Skin epidermis (tissue), 12 donors: ENCODE measurements at regions not wholly inside any gene's neighbourhood (a gene's known extent, or its start where the extent isn't known, plus 50 kb on each side); places are given as distances from the start of the nearest gene placed in this dataset.
"Not testable (repeated sequence)": the region's sequence is repeated elsewhere in the genome, so short reads cannot be mapped to it uniquely, and the experiment has no call there.

ENCODE experiments used
- H3K27ac ChIP-seq, 21 experiments: fragments of 200-600 bp; sonication (generic) in 11 of 21; one replicate each; pipeline ENCODE4 v1.5.0; 2020; ENCODE audit warnings: mild to moderate bottlenecking in 3 of 21, inconsistent platforms in 2 of 21, moderate library complexity in 2 of 21
- H3K4me3 ChIP-seq, 7 experiments: fragments of 200-600 bp; sonication (generic) in 2 of 7; one replicate each; pipeline ENCODE4 v1.5.0; 2020; ENCODE audit warnings: inconsistent platforms in 2 of 7, mild to moderate bottlenecking in 2 of 7, moderate library complexity in 1 of 7

GRCh38 chr21:28632755-28633408, 359.8 kb downstream of the LTN1 start:
- Histone ChIP-seq H3K27ac (peak overlapping the region in 18 of 21 experiments; percentile 31 to 84 (median 66)), H3K4me3 (no peak overlapping the region)

DNA sequence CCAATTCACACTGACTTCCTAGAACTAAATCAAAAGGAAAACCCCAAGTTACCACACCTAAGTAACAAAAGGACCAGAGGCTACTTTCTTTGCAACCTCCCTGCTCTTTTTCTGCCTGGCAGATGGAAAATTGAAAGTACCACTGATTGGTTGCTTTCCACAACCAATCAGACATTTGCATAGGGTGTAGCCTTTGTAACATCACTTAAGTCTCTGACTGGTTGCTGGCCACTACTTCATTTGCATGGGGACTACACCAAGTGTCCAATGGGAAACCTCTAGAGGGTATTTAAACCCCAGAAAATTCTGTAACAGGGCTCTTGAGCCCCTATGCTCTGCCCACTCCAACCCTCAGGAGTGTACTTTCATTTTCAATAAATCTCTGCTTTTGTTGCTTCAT, 365.0 kb downstream of the LTN1 start:
- H3K27ac ChIP-seq: peak overlapping the region in 2 of 21 experiments; percentile 18 to 43
- no peak overlapping the region for H3K4me3 ChIP-seq

- Histone ChIP-seq H3K4me3 (no peak overlapping the region), H3K27ac (peak overlapping the region in 2 of 21 experiments; percentile 18 to 43)
Observed at GRCh38 chr21:28627261-28627660, 365.4 kb downstream of the LTN1 start.

GRCh38 chr21:28624626-28625025, 368.1 kb downstream of the LTN1 start:
- Histone ChIP-seq H3K4me3 (no peak overlapping the region), H3K27ac (no peak overlapping the region)

- Histone ChIP-seq H3K4me3 (no peak overlapping the region), H3K27ac (no peak overlapping the region)
Observed at GRCh38 chr21:28617300-28617699, 375.4 kb downstream of the LTN1 start.

- Histone ChIP-seq H3K4me3 (no peak overlapping the region), H3K27ac (no peak overlapping the region)
Observed at GRCh38 chr21:28615276-28615675, 377.4 kb downstream of the LTN1 start.

GRCh38 chr21:28614791-28615190, 377.9 kb downstream of the LTN1 start:
- Histone ChIP-seq H3K27ac (no peak overlapping the region), H3K4me3 (no peak overlapping the region)

- H3K4me3 ChIP-seq: no peak overlapping the region
Observed at GRCh38 chr21:28608646-28609045, 384.0 kb downstream of the LTN1 start.

DNA sequence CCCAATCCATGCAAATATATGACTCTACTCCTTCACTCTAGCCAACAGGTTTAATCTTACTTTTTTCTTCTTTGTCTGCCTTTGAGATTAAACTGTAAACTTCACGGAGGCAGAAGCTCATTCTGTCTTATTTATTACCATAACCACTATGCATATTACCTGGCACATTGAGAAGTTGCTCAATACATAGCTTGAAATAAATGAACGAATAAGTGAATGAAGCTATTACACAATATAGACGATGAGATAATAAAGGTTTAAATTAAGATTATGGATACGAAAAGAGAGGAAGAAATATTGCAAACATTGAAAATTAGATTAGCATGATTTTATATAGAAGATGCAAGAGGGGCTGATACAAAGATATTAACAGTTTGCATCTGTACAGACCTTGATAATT, 385.1 kb downstream of the LTN1 start:
- no peak overlapping the region for H3K27ac ChIP-seq
- H3K4me3 ChIP-seq: no peak overlapping the region

More at GRCh38 chr21:28608646-28609045, 384.0 kb downstream of the LTN1 start:
- no peak overlapping the region for H3K27ac ChIP-seq

DNA sequence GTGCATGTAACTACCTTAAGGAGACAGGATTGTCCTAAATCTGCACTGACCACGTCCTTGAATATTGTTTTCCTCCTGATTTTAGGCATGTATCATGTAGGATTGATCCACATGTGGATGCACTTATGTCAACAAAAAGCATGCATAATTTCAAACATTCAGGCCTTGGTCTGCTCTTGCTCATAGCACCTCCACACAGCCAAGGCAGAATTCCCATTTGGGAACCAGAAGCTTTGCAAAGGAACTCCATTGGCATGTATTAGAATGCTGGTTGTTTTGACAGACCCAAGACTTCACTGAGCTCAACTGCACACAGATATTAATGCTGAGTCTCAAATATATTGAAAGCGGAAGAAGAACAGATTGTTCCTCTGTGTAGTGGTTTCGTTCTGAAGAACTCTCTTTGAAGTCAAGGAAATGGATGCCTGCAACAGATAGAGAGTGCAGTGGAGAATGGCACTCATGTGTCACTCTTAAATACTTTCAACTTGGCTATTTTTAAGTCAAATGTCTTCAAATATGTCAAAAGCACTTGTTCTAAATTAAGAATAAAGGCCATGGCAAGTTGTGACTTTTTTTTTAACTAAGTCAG, 387.6 kb downstream of the LTN1 start:
- Histone ChIP-seq H3K4me3 (no peak overlapping the region), H3K27ac (peak overlapping the region in 1 of 21 experiments; percentile 52)

DNA sequence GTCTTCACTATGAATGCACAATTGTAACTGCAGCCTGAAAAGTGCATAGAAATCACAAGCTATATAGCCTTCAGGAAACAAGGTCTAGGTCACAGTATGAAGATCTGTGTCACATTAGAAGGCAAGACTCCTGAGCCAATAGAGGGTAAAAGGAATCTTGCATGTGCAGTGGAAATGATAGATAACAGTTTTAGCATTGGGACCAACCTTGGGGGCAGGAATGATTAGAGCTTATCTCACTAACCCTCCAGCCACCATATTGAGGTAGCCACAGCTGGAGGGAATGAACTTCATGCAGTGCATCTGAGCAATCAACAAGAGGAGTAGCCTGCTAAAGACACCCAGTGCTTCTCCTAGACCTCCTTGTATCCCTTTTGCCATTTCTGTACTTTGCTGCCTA, 390.1 kb downstream of the LTN1 start:
- Histone ChIP-seq H3K27ac (no peak overlapping the region), H3K4me3 (no peak overlapping the region)

DNA sequence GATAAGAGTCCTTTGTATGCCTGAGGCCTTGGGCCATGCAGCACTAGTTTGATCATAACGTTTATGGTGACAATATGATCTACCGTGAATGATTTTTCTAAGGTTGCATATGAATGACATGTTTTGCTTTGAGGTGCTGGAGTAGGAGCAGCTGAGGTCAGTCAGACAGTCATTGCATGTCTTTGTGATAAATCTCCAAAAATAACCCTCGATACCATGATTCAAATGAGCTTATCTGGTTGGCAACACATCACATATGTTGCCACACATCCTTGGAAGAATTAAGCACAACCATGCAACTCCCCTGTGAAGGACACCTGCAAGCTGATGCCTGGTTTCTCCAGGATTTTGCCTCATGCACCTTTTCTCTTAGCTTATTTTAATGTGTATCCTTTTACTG, 394.5 kb downstream of the LTN1 start:
- Histone ChIP-seq H3K4me3 (no peak overlapping the region), H3K27ac (no peak overlapping the region)

DNA sequence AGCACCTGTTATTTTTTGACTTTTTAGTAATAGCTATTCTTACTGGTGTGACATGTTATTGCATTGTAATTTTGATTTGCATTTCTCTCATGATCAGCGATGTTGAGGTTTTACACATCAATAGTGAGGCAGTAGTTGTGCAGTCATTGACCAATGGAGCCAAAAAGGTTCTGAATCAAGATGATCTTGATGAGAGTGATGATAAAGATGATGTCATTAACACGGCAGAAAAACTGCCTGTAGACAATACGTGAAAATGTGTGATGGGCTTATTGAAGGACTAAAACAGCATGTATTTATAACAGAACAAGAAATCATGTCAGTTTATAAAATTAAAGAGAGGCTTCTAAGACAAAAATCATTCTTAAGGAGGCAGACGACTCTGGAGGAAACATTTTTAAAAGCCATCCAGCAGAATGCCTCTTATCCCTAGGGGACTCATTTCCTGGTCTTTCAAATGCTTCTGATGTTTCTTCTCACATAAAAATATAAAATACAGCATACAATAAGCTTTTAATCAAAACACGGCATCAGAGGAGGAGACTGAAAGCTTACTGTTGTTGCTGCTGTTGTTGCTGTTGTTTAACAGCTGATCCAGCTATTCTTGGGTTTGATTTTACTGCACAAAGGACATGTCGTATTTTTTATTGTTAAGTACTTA, 400.3 kb downstream of the LTN1 start:
- peak overlapping the region in 1 of 21 experiments; percentile 34 for H3K27ac ChIP-seq
- H3K4me3 ChIP-seq: no peak overlapping the region

GRCh38 chr21:28590676-28591075, 402.0 kb downstream of the LTN1 start:
- Histone ChIP-seq H3K4me3 (no peak overlapping the region), H3K27ac (no peak overlapping the region)

DNA sequence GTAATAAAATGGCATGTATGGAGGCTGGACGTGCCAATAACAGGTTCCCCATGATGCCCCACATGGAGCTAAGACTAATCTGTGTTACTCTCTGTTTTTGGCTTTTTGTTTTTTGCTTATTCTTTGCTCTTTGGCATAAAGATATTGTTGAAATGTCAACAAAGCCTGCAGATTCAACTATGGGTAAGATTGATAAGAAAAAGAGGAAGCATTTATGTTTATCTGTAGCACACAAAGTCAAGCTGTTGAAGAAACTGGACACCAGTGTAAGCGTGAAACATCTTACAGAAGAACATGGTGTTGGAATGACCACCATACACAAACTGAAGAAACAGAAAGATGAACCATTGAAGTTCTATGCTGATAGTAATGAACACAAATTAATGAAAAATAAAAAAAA, 402.7 kb downstream of the LTN1 start:
- no peak overlapping the region for H3K27ac ChIP-seq
- H3K4me3 ChIP-seq: no peak overlapping the region

- no peak overlapping the region for H3K27ac ChIP-seq
- no peak overlapping the region for H3K4me3 ChIP-seq
Observed at GRCh38 chr21:28588997-28589396, 403.7 kb downstream of the LTN1 start.

DNA sequence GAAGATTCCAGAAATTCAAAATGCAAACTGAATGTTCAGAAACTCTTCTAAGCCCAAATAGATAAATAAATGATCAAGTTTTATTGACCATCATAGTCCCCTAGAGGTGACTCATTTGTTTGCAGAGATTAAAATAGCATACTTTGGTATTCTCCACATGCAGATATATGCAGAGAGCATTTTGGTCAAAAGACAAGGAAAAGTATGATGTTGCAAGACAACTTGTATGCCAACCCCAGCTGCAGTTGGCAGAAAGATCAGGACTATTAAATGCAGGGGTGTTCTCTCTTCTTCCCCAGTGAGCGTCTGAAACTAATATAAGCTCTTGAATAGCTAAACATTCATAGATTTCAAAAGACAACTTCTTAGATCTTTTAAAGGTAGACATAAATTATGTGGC, 404.9 kb downstream of the LTN1 start:
- H3K27ac ChIP-seq: no peak overlapping the region

DNA sequence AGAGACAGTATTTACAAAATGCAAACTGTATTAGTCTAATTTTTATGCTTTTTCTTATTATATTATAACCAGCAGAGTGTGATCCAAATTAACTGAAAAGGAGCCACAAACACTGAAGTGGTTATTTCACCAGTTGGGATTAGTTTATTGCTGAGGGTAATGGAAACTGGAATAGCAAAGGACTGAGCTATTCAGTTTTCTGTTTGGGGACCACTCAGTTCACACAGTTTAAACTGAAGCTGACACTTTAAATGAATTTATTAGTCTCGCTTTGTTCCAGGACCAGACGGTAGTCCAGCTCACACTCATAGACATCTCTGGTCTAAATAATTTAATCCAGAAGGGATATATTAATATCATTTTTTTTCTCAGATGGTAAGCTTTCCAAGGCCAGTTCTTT, 410.7 kb downstream of the LTN1 start:
- Histone ChIP-seq H3K27ac (peak overlapping the region in 3 of 21 experiments; percentile 15 to 39 (median 26)), H3K4me3 (no peak overlapping the region)

More for the DNA sequence above, 404.9 kb downstream of the LTN1 start:
- no peak overlapping the region for H3K4me3 ChIP-seq

DNA sequence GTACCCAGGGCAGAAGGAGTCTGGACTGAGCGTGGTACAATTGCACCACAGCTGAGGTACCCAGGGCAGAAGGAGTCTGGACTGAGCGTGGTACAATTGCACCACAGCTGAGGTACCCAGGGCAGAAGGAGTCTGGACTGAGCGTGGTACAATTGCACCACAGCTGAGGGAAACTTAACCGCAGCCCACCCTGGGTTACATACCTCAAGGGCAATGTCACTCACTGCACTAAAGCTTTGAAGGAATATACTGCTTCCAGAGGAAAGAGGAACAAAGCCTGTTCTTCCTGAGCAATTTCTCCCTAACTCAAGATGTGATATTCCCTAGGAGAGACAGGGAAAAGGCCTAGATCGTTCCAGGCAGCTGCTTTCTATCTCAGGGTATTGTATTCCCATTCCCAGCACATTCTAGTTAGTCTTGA, 411.4 kb downstream of the LTN1 start:
- peak overlapping the region in 3 of 21 experiments; percentile 15 to 39 (median 26) for H3K27ac ChIP-seq
- H3K4me3 ChIP-seq: not testable (repeated sequence)

DNA sequence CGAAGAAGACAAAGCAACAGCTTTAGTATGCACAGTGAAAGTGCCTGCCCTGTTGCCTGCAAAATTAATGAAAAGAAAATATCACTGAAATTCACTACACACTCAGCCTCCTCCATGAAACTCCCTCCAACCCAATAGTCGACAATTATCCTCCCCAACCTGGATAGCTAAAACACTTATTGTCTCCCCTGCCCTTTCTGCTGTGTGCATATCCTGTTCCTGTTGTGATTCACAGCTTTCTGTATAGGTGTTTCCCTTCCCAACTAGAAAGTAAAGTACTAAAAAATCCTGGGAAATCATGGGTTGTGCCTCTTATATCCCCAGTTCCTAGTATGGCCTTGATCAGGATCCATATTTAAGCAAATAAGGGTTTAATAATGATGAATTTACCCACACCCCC, 412.1 kb downstream of the LTN1 start:
- H3K27ac ChIP-seq: peak overlapping the region in 1 of 21 experiments; percentile 5
- H3K4me3 ChIP-seq: no peak overlapping the region

GRCh38 chr21:28579986-28580550, 412.6 kb downstream of the LTN1 start:
- H3K27ac ChIP-seq: no peak overlapping the region
- H3K4me3 ChIP-seq: no peak overlapping the region
